Mammary epithelial cell (primary cell): ENCODE measurements at regions not wholly inside any gene's neighbourhood (a gene's known extent, or its start where the extent isn't known, plus 50 kb on each side); places are given as distances from the start of the nearest gene placed in this dataset.

Experiments used
- EZH2 ChIP-seq: IDR thresholded peaks from 2 replicates; pipeline ENCODE4 v1.6.1; 2012; ENCODE audit warnings: low read length, inconsistent platforms, borderline replicate concordance
- TF ChIP-seq, protein P1 (sequence below), 2 donors: IDR thresholded peaks in 1 of 2; conservative IDR thresholded peaks in 1 of 2; 2 replicates each; pipeline ENCODE4 v1.5.1; 2011 to 2012; ENCODE audit warnings: inconsistent platforms in 2 of 2, low read length in 2 of 2, mild to moderate bottlenecking in 2 of 2, control low read depth in 1 of 2, low read depth in 1 of 2; ENCODE audit not compliant: insufficient read depth in 1 of 2; ENCODE audit errors: extremely low read depth in 1 of 2

DNA sequence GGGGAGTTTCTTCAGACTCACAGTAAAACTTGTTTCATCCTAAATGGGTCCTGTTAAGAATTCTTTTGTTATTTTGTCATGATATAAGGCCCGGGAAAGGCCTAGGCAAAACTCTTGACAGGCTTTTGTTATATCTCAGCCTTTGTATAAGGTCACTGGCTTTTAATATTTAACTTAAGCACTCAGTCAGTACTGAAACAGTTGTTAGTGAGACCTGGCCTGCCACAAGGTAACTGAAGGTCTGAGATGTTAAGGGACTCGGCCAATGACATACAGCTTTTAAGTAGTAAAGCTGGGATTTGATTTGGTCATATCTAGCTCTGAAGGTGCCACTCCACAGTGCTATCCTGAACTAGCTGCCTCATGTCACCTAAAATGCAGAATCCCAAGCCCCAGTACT lies 57.2 kb upstream of the STEAP4 start:
- no peak for TF ChIP-seq EZH2
- TF ChIP-seq, protein P1, sequence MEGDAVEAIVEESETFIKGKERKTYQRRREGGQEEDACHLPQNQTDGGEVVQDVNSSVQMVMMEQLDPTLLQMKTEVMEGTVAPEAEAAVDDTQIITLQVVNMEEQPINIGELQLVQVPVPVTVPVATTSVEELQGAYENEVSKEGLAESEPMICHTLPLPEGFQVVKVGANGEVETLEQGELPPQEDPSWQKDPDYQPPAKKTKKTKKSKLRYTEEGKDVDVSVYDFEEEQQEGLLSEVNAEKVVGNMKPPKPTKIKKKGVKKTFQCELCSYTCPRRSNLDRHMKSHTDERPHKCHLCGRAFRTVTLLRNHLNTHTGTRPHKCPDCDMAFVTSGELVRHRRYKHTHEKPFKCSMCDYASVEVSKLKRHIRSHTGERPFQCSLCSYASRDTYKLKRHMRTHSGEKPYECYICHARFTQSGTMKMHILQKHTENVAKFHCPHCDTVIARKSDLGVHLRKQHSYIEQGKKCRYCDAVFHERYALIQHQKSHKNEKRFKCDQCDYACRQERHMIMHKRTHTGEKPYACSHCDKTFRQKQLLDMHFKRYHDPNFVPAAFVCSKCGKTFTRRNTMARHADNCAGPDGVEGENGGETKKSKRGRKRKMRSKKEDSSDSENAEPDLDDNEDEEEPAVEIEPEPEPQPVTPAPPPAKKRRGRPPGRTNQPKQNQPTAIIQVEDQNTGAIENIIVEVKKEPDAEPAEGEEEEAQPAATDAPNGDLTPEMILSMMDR (conservative IDR thresholded peaks at IDR 0.05 in 1 of 2, IDR thresholded peaks at IDR 0.05 in 1 of 2; ENCODE audit: extremely low read depth in 1 of 2, insufficient read depth in 1 of 2, low read depth in 1 of 2, low read length in 2 of 2), result no peak
